ENCODE measurements at regions not wholly inside any gene's neighbourhood (a gene's known extent, or its start where the extent isn't known, plus 50 kb on each side); places are given as distances from the start of the nearest gene placed in this dataset.

DNA sequence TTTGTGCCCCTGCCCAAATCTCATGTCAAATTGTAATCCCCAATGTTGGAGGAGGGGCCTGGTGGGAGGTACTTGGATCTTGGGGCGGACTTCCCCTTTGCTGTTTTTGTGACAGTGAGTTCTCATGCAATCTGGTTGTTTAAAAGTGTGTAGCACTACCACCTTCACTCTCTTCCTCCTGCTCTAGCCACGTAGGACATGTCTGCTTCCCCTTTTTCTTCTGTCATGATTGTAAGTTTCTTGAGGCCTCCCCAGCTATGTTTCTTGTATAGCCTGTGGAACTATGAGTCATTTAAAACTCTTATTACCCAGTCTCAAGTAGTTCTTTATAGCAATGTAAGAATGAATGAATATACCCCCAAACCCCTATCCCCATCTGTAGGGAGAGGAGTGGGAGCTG, 1013.7 kb upstream of the MAP3K7 start:
- no peak for TF ChIP-seq POLR2A (IDR thresholded peaks at IDR 0.05)
- TF ChIP-seq, protein P1, sequence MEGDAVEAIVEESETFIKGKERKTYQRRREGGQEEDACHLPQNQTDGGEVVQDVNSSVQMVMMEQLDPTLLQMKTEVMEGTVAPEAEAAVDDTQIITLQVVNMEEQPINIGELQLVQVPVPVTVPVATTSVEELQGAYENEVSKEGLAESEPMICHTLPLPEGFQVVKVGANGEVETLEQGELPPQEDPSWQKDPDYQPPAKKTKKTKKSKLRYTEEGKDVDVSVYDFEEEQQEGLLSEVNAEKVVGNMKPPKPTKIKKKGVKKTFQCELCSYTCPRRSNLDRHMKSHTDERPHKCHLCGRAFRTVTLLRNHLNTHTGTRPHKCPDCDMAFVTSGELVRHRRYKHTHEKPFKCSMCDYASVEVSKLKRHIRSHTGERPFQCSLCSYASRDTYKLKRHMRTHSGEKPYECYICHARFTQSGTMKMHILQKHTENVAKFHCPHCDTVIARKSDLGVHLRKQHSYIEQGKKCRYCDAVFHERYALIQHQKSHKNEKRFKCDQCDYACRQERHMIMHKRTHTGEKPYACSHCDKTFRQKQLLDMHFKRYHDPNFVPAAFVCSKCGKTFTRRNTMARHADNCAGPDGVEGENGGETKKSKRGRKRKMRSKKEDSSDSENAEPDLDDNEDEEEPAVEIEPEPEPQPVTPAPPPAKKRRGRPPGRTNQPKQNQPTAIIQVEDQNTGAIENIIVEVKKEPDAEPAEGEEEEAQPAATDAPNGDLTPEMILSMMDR (IDR thresholded peaks at IDR 0.05) = no peak
